GM21367 (cell line): ENCODE measurements at regions not wholly inside any gene's neighbourhood (a gene's known extent, or its start where the extent isn't known, plus 50 kb on each side); places are given as distances from the start of the nearest gene placed in this dataset.

Source experiments
- ATAC-seq: cut with Tn5 transposase; IDR thresholded peaks from one replicate; pipeline ENCODE4 v1.9.1; 2021; ENCODE audit not compliant: unreplicated experiment

DNA sequence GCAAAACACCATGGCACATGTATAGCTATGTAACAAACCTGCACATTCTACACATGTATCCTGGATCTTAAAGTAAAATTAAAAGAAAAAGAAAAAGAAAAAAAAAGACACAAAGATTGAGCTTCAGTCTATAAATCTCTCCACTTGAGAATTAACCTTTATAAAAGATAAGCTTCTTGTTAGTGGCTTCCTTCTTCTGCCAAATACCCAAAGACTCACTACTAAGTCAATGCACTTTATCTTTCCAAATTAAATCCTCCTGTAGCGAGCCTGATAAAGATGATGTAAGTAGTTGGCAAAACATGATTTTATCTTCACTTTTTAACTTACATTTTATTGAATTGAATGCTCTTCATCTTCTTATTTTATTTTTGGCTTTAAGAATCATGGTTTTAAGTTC, 349.9 kb downstream of the TRIB2 start:
- ATAC-seq = no peak

DNA sequence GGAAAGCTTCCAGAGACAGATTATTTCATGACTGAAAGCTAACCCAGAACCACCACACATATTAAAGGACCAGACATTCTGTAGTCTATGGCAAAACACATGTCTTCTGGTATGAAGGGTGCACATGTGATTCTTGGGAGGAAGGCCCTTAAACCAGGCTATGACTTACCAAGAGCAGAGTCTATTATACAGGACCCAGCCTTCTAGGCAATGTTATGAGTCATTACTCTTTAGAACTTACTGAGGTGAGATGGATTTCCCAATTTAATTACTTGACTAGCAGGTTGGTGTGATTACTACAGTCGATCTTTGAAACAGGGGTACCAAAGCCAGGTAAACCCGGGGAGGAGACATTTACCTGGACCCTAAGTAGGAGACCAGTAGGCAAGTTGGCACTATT, 350.8 kb downstream of the TRIB2 start:
- no peak for ATAC-seq

DNA sequence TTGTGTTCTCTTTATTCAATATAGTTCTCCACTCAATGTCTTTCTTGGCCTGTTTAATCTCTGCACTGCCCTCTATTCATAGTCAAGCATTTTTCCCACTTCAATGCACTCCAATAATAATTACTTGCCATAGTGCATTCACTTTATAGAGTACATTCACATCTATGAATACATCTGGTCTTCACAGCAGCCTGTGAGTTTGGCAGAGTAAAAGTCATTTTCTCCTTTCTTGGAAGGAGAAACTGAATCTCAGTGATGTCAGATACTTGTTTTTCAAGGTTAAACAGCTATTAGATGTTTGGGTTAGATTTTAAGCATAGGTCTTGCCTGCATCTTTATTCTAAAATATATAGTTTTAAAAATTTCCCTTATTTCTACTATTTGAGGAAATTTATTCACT, 373.2 kb downstream of the TRIB2 start:
- no peak for ATAC-seq

DNA sequence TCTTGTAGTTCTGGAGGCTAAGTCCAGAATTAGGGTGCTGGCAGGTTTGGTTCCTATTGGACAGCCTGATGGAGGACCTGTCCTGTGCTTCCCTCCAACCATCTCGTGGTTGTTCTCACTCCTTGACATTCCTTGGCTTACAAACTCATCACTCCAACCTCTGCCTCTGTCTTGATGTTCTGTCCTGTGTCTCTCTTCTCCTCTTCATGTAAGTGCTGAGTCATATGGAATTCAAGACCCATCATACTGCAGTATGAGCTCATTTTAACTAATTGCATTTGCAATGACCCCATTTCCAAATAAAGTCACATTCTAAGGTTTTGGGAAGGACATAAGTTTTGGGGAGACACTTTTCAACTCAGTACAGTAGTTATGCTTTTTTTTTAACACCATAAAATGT, 374.7 kb downstream of the TRIB2 start:
- no peak for ATAC-seq

DNA sequence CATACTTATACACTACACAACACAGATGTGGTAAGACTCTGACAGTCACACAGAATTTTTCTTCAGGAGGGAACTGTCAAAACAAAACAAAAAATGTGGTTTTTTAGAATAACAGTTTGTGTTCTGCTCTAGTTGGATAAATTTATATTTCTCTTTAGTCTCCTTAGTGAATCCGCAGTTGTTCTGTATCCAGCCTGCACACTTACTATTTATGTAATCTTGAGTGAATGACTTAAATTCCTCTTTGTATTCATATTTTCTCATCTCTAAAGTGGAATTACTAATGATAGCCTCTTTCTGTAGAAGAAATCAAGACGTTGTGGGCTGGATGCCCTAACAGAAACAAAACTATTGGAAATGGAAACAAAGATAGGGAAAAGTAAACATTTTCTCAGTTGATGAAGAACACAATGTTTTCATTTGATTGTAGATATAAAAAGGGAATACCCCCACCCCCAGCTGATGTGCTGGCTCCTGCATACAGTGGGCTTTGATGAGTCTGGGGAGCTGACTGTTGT, 375.2 kb downstream of the TRIB2 start:
- no peak for ATAC-seq

DNA sequence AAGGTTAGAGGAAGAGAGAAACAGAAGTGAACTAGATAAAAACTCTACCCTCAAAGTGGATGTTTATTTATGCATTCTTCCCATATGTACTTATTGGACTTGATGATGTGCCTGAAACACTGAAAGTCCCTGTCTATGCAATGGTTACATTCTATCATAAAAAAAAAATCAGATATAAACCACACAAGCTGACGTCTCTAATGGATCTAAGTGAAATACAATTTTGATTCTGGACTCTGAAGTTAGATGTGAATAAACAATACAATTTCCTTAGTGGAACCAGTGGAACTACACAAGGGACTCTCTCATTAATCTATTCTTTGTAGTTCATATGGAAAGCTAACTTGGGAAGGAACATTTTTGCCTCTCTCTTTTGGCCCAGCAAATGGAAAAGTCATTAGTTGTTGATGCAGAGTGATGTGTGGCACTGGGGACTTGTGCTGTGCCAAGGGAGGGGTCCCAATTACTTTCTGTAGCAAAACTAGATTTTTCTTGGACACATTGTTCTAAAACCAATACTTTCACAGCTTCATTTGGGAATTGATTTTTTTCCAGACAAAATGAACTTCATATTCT, 376.8 kb downstream of the TRIB2 start:
- ATAC-seq = no peak

DNA sequence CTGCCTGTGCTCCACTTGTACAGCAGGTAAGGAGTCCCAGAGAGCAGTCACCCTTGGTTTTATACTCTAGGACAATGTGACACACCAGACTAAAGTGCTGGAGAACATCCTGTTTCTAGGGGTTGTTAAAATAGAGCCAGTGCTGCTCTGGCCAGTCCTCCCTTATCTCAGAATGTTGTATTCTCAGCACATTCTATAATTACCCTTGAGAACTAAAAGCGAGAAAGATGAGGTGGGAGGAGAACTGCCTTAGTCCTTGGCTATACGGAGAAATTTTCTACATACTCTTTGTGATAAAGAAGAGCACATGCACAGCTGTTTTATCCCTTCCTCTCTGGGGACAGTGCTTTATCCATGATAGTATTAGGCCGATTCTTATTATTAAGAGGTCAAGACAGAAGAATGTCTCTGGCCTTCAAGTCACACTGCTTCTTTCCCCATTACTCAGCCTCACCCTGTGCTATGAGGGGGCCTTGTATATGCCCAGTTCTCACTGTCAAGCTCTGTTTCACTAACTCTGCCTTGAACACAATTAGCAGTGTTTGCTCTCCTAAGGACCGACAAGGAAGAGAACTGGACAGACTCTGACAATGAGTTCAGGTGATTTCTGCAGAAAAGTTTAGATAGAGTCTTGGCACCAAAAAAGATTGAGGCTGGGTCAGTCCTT, 385.8 kb downstream of the TRIB2 start:
- no peak for ATAC-seq

DNA sequence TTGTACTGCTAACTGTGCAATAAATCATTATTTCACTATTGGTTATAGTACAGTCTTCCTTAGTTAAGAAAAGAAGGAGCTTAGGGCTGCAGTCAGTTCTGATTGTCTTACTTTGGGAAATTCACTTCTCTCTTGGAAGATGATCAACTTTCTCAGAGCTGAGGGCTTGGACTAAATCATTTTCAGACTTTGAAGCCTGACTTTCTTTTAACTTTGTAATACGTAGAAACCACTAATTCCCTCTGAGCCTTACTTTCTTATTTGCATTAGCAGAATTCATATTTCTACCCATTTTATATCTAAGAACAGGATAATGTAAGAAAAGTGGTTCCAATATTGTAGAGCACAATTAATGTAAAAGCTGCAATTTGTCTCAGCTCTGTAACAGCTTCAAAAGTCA, 386.4 kb downstream of the TRIB2 start:
- no peak for ATAC-seq

DNA sequence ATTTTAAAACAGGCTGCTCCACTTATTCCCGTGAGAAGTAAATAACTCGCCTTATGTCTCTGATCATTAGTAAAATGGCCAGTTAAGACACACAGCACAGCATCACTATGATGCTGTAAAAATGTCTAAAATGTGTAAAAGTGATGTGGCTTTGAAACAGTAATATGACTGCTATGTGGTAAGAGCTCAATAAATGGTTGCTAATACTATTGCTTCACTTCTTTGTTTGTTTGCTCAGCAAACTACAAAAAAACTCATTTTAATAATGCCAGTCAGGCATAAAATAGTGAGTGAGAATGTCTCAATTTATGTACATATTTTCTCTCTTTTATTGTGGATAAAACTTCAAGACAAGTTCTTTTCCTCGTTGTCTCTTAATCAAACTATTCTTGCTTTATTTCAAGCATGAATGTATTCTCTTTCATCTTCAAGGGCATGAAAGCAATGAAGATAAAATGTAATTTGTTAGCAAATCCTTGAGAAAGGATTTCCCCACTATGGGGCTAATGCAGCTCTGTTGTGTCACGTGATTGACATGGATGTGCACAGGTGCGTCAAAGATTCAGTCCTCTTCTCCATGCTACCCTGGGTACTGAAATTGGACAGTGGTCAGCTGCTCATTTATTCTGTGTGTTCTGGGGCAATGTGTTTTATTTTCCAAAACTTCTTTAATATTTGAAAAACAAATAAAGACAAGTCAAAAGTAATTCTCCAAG, 387.2 kb downstream of the TRIB2 start:
- no peak for ATAC-seq

DNA sequence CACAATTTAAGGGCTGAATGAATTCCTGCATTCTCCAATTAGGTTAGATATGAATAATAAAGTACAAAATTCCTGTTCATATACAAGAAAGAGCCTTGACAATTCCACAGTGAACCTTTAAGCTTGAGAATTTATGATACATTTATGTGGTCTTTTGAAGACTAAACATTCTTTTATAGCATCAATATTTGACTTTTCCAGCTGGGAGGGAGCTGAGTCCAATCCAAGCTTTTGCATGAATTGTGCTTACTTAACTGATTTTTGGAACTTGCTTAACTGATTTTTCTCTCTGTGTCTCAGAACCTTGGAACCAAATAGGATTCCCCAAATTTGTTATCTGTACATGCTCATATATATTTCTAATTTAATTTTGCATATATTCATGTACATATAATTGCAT, 388.0 kb downstream of the TRIB2 start:
- ATAC-seq = no peak

DNA sequence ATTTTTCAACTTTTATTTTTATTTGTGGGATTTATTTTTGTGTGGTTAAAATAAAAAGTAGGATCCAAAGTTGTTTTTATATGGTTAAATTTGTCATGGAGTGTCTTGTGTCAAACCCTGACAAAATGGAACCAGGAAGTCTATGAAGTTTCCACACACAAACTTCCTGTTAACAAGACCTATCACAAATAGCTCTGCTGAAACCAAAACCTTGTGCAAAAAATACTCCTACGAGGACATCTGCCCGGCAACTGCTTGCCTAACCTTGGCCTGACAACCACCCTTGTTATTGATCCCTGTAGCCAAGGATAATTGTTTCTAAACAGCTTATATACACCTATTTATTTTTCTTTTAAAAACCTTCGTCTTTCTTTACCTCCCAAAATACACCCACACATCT, 389.6 kb downstream of the TRIB2 start:
- ATAC-seq = peak; percentile 61

DNA sequence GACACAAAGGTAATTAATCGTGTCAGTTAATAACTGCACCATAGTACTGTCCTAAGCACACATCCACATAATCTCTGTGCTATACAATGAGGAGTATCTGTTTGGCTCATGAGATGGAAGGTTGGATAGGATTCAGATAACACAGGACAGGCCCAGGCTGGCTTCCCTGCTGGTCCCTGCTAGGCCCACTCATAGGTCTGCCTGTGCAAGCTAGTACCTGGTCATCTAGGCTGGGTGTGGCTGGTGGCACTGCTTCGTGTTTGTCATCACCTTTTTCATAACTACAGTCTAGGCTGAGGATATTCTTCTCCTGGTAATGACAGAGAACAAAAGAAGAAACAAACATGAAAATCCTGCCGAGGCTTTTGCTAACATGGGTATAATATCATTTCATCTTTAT, 392.8 kb downstream of the TRIB2 start:
- ATAC-seq = no peak

DNA sequence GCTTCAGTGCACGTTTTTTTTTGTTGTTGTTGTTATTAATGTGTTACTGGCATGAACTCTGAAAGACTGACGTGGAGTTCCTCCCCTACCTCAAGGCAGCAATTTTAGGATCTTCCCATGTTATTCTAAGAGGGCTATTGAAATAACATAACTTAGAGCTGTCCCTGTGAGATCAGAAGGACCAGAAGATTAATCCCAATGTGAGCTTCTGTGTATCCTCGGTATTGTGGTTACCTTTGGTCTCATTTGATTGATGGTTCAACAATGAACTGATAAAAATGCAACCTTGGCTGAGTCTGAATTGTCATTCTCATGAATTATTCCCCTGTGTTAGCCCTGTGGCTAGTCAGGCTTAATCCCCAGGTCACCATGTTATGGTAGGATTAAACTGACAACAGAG, 394.1 kb downstream of the TRIB2 start:
- no peak for ATAC-seq

DNA sequence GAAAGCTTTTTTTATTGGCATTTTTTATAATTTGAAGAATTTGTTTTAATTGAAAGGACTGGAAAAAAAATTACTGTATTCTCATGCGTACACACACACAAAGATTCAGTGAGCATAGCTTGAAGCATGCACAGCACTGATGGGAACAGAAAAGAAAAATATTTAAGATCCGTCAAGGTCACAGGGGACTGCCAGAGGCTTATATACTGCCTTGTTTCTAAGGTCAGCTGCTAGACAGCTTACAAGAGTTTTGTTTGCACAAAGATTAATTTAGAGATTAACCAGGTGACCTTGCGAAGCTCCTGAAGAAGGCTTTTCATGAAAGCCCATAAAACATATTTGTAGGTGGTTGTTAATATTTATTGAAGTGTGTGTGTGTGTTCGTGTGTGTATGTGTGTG, 396.3 kb downstream of the TRIB2 start:
- no peak for ATAC-seq

DNA sequence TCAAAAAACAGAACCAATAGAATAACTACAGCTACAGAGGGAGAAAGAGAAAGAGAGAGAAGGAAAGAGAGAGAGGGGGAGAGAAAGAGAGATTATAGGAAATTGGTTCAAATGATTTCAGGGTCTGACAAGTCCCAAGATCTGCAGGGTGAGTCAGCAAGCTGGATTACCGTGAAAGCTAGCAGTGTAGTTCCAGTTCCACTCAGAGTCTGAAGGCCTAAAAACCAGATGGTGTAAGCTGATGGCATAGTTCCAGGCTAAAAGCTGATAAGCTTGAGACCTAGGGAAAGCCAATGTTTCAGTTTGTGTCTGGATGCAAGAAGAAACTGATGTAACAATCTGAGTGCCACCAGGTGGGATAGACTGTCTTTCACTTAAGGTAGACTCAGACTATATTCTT, 397.7 kb downstream of the TRIB2 start:
- ATAC-seq = no peak

DNA sequence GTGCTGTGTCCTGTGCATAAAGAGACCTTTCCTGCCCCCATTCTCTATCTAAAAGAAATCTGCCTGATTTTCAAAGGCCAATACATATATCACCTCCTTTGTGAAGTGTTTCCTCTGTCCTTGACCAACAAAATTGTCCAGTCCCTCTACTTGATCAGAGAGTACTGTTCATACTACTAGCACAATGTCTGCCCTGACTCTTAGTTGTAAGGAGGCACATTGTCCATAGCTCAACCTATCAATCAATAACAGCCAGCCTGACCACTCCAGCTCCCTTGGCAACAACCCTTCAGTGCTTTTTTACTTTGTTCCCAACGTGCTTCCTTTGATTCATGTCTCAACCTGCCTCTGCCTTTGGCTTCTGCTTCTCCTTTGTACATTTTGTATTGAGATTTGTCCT, 398.9 kb downstream of the TRIB2 start:
- ATAC-seq = no peak

DNA sequence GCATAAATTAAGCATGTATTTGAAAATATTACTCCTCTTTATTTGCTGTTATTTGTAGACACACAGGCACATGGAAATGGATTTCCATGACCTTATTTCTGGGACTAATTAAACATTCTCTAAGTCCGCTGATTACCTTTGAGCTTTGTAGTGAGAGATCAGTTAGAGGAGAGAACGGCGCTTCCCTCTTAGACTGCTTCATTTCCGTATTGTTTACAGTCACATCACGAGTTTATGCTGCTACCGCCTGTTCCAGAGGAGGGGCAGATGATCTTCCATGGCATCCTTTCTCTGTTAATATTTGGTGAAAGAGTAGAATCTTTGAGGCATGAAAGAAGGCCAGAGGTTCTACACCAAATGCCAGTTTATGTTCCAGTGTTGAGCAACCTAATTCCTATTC, 404.4 kb downstream of the TRIB2 start:
- no peak for ATAC-seq

DNA sequence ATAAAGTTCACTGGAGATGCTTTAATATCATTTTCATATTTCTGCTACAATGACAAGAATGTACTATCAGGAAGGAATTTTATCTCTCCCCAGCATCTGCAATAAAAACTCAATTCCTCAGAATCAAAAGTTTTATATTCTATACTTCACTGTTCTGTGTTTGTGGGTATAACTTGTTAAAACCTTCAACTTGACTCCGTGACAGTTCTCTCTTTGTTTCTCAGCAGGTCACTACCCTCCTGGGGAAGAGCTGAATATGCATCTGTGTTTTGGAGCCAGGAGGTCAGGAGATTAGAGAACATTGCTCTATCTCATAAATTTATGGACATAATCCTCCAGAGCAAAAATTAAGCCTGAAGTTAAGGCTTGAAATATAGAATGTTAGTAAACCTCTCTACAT, 411.4 kb downstream of the TRIB2 start:
- ATAC-seq = no peak

DNA sequence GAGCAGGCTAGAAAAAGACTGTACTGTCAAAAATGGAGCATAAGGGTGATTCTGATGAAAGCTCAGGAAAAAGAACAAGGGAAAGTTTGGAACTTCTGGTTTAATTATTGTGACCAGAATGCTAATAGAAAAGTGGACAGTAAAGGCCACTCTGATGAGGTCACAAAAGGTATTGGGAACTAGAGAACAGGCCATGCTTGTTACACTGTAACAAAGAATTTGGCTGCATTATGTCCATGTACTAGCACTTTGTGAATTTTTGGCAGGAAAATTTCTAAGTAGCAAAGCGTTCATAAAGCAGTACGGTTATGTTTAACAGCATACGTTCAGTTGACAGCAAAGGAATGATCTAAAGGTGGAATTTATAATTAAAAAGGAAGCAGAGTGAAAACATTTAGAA, 418.6 kb downstream of the TRIB2 start:
- no peak for ATAC-seq

DNA sequence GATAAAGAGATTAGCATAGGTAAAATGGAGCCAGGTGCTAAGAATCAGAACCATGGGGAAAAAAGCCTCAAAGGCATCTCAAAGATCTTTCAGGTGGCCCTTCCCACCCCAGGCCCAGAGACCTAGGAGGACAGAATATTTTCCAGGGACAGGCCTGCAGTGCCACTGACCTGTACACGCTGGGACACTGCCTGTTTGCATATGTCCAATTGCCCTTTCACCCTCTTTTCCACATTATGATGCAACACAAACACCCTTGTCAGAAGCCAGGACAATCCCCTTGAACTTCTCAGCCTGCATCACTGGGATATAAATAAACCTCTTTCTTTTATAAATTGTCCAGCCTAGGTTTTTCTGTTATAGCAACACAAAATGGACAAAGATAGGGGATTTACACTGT, 419.1 kb downstream of the TRIB2 start:
- no peak for ATAC-seq

DNA sequence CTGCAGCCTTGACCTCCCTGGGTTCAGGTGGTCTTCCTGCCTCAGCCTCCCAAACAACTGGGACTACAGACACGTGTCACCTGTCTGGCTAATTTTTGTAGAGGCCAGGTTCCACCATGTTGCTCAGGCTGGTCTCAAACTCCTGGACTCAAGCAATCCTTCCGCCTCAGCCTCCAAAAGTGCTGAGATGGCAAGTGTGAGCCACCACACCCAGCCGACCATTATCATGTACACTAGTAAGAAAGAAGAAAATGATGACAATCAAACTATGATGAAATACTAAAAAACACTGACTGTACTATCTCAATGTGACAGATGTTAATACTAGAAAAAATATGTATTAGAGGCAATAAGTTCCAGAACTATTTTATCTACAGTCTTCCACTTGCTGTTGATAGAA, 420.9 kb downstream of the TRIB2 start:
- no peak for ATAC-seq

DNA sequence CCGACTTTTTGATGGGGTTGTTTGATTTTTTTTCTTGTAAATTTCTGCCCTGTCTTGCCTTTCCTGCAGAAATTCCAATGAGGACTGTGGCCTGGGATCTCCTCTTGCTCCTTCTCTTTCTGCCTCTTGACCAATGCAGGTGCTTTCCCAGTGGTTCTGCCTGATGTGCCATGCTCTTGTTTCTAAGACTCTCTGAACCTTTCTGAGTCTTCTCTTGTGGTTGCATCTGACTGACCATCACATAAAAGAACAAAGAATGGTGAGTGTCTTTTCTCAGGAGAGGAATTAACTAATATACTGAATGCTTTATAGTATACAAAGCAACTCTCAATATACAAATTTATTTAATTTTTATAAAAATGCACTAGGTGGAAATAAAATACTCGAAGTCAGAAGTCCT, 424.6 kb downstream of the TRIB2 start:
- ATAC-seq = no peak
